ENCODE measurements at regions not wholly inside any gene's neighbourhood (a gene's known extent, or its start where the extent isn't known, plus 50 kb on each side); places are given as distances from the start of the nearest gene placed in this dataset.

DNA sequence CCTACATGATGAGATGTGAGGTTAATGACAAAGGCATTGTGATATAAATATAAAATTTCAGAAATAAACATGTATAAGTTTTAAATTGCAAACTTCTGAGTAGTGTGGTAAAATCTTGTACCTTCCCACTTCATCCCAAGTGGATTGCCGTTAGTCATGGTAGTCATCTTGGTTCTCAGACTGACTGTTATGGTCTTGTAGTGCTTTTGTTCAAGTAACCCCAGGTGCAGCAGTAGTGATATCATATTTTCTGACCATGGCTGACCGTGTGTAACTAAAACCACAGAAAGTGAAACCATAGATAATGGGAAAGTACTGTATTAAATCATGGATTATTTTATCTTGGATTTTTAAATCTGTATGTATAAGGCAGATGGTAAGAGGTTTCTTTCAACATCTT, 74.8 kb upstream of the SLIT2 start:
- no peaks in the 10 kb centered on the region for H3K79me2 ChIP-seq (ENCODE audit: control insufficient read depth, low read length)
- no peak overlapping the region for H3K4me3 ChIP-seq (ENCODE audit: low read length)
- no peaks in the 10 kb centered on the region for H4K20me1 ChIP-seq (ENCODE audit: control insufficient read depth, insufficient read depth, low read depth, low read length)
- no peaks in the 10 kb centered on the region for H3K27me3 ChIP-seq (ENCODE audit: control insufficient read depth, low read length)
- H3K4me2 ChIP-seq (ENCODE audit: low read length) = no peak overlapping the region
- H3K9me3 ChIP-seq (ENCODE audit: control insufficient read depth, insufficient read depth, low read length) = no peaks in the 10 kb centered on the region; the same call in 1 of the 2 replicates
- H3K36me3 ChIP-seq (ENCODE audit: control insufficient read depth, low read length) = no peaks in the 10 kb centered on the region
- no peaks in the 10 kb centered on the region for H3K9me2 ChIP-seq (replicated peaks; ENCODE audit: control insufficient read depth, low read length)
- no peaks in the 10 kb centered on the region for H3F3A ChIP-seq (ENCODE audit: control insufficient read depth, insufficient read depth)
- TF ChIP-seq, protein P1, sequence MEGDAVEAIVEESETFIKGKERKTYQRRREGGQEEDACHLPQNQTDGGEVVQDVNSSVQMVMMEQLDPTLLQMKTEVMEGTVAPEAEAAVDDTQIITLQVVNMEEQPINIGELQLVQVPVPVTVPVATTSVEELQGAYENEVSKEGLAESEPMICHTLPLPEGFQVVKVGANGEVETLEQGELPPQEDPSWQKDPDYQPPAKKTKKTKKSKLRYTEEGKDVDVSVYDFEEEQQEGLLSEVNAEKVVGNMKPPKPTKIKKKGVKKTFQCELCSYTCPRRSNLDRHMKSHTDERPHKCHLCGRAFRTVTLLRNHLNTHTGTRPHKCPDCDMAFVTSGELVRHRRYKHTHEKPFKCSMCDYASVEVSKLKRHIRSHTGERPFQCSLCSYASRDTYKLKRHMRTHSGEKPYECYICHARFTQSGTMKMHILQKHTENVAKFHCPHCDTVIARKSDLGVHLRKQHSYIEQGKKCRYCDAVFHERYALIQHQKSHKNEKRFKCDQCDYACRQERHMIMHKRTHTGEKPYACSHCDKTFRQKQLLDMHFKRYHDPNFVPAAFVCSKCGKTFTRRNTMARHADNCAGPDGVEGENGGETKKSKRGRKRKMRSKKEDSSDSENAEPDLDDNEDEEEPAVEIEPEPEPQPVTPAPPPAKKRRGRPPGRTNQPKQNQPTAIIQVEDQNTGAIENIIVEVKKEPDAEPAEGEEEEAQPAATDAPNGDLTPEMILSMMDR (IDR thresholded peaks at IDR 0.05; ENCODE audit: low read depth, low read length, poor library complexity, severe bottlenecking) = no peak
- TF ChIP-seq EZH2phosphoT487 (IDR thresholded peaks at IDR 0.05; ENCODE audit: borderline replicate concordance, low read length) = no peak
- H3K27ac ChIP-seq (ENCODE audit: low read depth, low read length) = no peak overlapping the region
- H3K4me1 ChIP-seq (ENCODE audit: control insufficient read depth, low read length) = no peaks in the 10 kb centered on the region

GRCh38 chr4:20172070-20172760, 79.5 kb upstream of the SLIT2 start:
- no peak overlapping the region for H3K4me3 ChIP-seq (ENCODE audit: low read length)
- H3K4me1 ChIP-seq (ENCODE audit: control insufficient read depth, low read length) = no peaks in the 10 kb centered on the region
- TF ChIP-seq, protein P1 (IDR thresholded peaks at IDR 0.05; ENCODE audit: low read depth, low read length, poor library complexity, severe bottlenecking) = no peak
- TF ChIP-seq EZH2phosphoT487 (IDR thresholded peaks at IDR 0.05; ENCODE audit: borderline replicate concordance, low read length) = no peak
- H3K9me3 ChIP-seq (ENCODE audit: control insufficient read depth, insufficient read depth, low read length) = no peaks in the 10 kb centered on the region
- H4K20me1 ChIP-seq (ENCODE audit: control insufficient read depth, insufficient read depth, low read depth, low read length) = no peaks in the 10 kb centered on the region
- H3K27me3 ChIP-seq (ENCODE audit: control insufficient read depth, low read length) = no peaks in the 10 kb centered on the region
- no peak overlapping the region for H3K4me2 ChIP-seq (ENCODE audit: low read length)
- H3F3A ChIP-seq (ENCODE audit: control insufficient read depth, insufficient read depth) = no peaks in the 10 kb centered on the region
- no peaks in the 10 kb centered on the region for H3K9me2 ChIP-seq (replicated peaks; ENCODE audit: control insufficient read depth, low read length)
- H3K79me2 ChIP-seq (ENCODE audit: control insufficient read depth, low read length) = no peaks in the 10 kb centered on the region
- no peaks in the 10 kb centered on the region for H3K36me3 ChIP-seq (ENCODE audit: control insufficient read depth, low read length)
- no peak overlapping the region for H3K27ac ChIP-seq (ENCODE audit: low read depth, low read length)

GRCh38 chr4:20166544-20166943, 85.2 kb upstream of the SLIT2 start:
- no peaks in the 10 kb centered on the region for H3K79me2 ChIP-seq (ENCODE audit: control insufficient read depth, low read length)
- H3K9me3 ChIP-seq (ENCODE audit: control insufficient read depth, insufficient read depth, low read length) = no peaks in the 10 kb centered on the region
- H3K4me2 ChIP-seq (ENCODE audit: low read length) = no peak overlapping the region
- no peak overlapping the region for H3K27ac ChIP-seq (ENCODE audit: low read depth, low read length)
- no peaks in the 10 kb centered on the region for H3K36me3 ChIP-seq (ENCODE audit: control insufficient read depth, low read length)
- no peaks in the 10 kb centered on the region for H3K27me3 ChIP-seq (ENCODE audit: control insufficient read depth, low read length)
- H3K4me3 ChIP-seq (ENCODE audit: low read length) = no peak overlapping the region
- H3K4me1 ChIP-seq (ENCODE audit: control insufficient read depth, low read length) = no peaks in the 10 kb centered on the region
- H3F3A ChIP-seq (ENCODE audit: control insufficient read depth, insufficient read depth) = no peaks in the 10 kb centered on the region
- no peaks in the 10 kb centered on the region for H4K20me1 ChIP-seq (ENCODE audit: control insufficient read depth, insufficient read depth, low read depth, low read length)
- TF ChIP-seq EZH2phosphoT487 (IDR thresholded peaks at IDR 0.05; ENCODE audit: borderline replicate concordance, low read length) = no peak
- TF ChIP-seq, protein P1 (IDR thresholded peaks at IDR 0.05; ENCODE audit: low read depth, low read length, poor library complexity, severe bottlenecking) = no peak
- H3K9me2 ChIP-seq (replicated peaks; ENCODE audit: control insufficient read depth, low read length) = no peaks in the 10 kb centered on the region

All from DOHH2 (cell line).